ENCODE measurements at regions not wholly inside any gene's neighbourhood (a gene's known extent, or its start where the extent isn't known, plus 50 kb on each side); places are given as distances from the start of the nearest gene placed in this dataset.

DNA sequence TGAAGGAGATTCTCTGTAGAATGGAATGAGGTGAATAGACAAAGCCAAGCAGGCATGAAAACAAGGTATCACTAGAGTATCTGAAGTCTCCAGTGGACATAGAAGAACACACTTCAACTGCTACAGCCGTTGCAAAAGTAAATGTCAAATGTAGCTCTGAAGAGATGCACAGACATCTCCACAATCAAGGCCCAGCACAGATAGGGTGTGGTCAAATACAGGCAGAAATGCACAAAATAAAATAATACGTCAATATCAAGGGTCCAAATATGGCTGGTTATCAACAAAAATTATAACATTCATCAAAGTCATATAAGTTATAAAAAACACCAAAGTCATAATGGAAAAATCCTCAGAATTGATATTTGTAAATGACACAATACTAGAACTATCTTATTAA, 1107.3 kb downstream of the TMEM121 start:
- TF ChIP-seq, protein P1, sequence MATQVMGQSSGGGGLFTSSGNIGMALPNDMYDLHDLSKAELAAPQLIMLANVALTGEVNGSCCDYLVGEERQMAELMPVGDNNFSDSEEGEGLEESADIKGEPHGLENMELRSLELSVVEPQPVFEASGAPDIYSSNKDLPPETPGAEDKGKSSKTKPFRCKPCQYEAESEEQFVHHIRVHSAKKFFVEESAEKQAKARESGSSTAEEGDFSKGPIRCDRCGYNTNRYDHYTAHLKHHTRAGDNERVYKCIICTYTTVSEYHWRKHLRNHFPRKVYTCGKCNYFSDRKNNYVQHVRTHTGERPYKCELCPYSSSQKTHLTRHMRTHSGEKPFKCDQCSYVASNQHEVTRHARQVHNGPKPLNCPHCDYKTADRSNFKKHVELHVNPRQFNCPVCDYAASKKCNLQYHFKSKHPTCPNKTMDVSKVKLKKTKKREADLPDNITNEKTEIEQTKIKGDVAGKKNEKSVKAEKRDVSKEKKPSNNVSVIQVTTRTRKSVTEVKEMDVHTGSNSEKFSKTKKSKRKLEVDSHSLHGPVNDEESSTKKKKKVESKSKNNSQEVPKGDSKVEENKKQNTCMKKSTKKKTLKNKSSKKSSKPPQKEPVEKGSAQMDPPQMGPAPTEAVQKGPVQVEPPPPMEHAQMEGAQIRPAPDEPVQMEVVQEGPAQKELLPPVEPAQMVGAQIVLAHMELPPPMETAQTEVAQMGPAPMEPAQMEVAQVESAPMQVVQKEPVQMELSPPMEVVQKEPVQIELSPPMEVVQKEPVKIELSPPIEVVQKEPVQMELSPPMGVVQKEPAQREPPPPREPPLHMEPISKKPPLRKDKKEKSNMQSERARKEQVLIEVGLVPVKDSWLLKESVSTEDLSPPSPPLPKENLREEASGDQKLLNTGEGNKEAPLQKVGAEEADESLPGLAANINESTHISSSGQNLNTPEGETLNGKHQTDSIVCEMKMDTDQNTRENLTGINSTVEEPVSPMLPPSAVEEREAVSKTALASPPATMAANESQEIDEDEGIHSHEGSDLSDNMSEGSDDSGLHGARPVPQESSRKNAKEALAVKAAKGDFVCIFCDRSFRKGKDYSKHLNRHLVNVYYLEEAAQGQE (IDR thresholded peaks at IDR 0.05; ENCODE audit: unreplicated experiment) = no peak
- no peak for TF ChIP-seq EZH2 (IDR thresholded peaks at IDR 0.05; ENCODE audit: low read depth, unreplicated experiment)
